BJ (cell line): ENCODE measurements at regions not wholly inside any gene's neighbourhood (a gene's known extent, or its start where the extent isn't known, plus 50 kb on each side); places are given as distances from the start of the nearest gene placed in this dataset.
"Not testable (repeated sequence)": the region's sequence is repeated elsewhere in the genome, so short reads cannot be mapped to it uniquely, and the experiment has no call there.

Source experiments
- CTCF ChIA-PET: fragments of 350-600 bp; formaldehyde crosslinking; extraction: SDS; loops from one replicate; lab custom pipeline; 2021; ENCODE audit warnings: antibody characterized with exemption, inconsistent platforms; lab: Yijun Ruan, JAX
- POLR2A ChIA-PET: fragments of 300-600 bp; sonication (Branson Sonifier 250); formaldehyde crosslinking; extraction: SDS; loops from one replicate; lab custom pipeline; 2021; ENCODE audit warnings: antibody characterized with exemption; lab: Charles Lee
- DNase-seq: peaks from one replicate; pipeline ENCODE4 v3.0.0-alpha.2; 2011; ENCODE audit warnings: low read depth
- H3K27me3 ChIP-seq: 2 replicates; pipeline ENCODE4 v1.6.0; 2011; ENCODE audit warnings: low read length; ENCODE audit not compliant: control insufficient read depth, insufficient read depth
- H3K36me3 ChIP-seq: 2 replicates; pipeline ENCODE4 v1.5.1; 2011; ENCODE audit warnings: low read length; ENCODE audit not compliant: control insufficient read depth, insufficient read depth
- H3K4me3 ChIP-seq: 2 replicates; pipeline ENCODE4 v1.5.1; 2011; ENCODE audit warnings: low read depth, mild to moderate bottlenecking, control low read depth, low read length
- CTCF ChIP-seq: IDR thresholded peaks from 2 replicates; pipeline ENCODE4 v1.5.1; 2011; ENCODE audit warnings: low read depth, mild to moderate bottlenecking, control low read depth, inconsistent platforms, low read length, moderate library complexity; ENCODE audit not compliant: insufficient read depth

GRCh38 chr10:9848278-9848677 is 1169.4 kb upstream of the CELF2 start:
- no peak for DNase-seq
- no peak for TF ChIP-seq CTCF
- CTCF ChIA-PET, result no interaction called here
- H3K36me3 ChIP-seq, result no peaks in the 10 kb centered on the region
- no peaks in the 10 kb centered on the region for H3K27me3 ChIP-seq
- no peak overlapping the region for H3K4me3 ChIP-seq
- POLR2A ChIA-PET, result no interaction called here

DNA sequence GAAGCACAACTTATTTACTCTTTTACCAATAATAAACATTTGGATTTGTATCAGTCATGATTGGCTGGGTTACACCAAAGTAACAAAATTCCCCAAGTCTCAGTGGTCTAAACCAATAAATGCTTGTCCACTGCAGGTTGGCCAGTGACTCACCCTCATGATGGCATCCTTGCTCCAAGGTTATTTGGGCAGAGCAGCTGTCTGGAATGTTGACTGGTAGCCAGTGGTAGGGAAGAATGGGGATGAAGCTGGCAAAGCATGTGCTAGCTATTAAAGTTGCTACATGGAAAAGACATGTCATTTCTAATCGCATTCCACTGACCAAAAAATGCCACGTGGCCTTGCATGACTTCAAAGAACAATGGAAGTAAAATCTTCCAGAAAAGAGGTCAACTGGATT is 1168.7 kb upstream of the CELF2 start:
- DNase-seq, result no peak
- Histone ChIP-seq H3K27me3 (no peaks in the 10 kb centered on the region), H3K36me3 (no peaks in the 10 kb centered on the region), H3K4me3 (no peak overlapping the region)
- CTCF ChIA-PET, result no interaction called here
- POLR2A ChIA-PET, result no interaction called here
- TF ChIP-seq CTCF, result no peak

DNA sequence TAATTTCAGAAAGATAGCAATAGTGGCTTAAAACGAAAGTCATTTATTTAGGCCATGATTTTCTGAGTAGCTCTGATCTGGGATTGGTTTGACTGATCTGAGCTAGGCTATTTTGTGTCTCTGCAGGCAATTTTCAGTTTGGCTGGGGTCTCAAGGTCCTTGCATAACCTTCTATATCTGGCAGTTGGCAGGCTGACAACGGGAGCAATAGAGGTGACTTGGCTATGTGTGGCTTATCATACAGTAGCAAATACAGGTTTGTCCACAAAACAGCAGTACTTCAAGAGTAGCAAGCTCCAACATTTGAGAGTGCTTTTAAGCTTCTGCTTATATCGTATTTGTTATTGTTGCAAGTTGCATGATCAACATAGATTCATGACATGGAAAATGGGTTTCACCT is 1167.3 kb upstream of the CELF2 start:
- CTCF ChIA-PET, result no interaction called here

DNA sequence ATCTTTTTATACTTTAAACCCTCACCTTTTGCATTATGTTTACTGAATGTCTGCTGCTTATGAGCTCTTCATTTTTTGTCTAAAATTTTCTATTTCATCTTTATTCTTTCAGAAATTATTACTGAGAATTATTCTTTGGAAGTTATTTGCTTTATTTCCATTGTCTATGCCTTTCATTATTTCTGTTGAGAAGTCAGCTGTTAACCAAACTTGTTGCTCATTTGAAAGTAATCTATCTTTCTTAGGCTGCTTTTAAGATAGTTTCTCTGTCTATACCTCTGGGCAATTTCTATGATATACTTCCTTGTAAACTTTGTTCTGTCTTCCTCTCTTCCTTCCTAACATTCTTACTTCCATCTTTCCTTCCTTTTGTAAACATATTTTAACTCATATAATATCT is 1165.9 kb upstream of the CELF2 start:
- no peaks in the 10 kb centered on the region for H3K36me3 ChIP-seq
- ChIA-PET CTCF (no interaction called here), POLR2A (no interaction called here)
- DNase-seq, result no peak
- H3K27me3 ChIP-seq, result no peaks in the 10 kb centered on the region
- TF ChIP-seq CTCF, result no peak
- no peak overlapping the region for H3K4me3 ChIP-seq

More for the DNA sequence above, 1167.3 kb upstream of the CELF2 start:
- Histone ChIP-seq H3K4me3 (no peak overlapping the region), H3K27me3 (no peaks in the 10 kb centered on the region), H3K36me3 (no peaks in the 10 kb centered on the region)
- no peak for DNase-seq
- TF ChIP-seq CTCF, result no peak
- POLR2A ChIA-PET, result no interaction called here

DNA sequence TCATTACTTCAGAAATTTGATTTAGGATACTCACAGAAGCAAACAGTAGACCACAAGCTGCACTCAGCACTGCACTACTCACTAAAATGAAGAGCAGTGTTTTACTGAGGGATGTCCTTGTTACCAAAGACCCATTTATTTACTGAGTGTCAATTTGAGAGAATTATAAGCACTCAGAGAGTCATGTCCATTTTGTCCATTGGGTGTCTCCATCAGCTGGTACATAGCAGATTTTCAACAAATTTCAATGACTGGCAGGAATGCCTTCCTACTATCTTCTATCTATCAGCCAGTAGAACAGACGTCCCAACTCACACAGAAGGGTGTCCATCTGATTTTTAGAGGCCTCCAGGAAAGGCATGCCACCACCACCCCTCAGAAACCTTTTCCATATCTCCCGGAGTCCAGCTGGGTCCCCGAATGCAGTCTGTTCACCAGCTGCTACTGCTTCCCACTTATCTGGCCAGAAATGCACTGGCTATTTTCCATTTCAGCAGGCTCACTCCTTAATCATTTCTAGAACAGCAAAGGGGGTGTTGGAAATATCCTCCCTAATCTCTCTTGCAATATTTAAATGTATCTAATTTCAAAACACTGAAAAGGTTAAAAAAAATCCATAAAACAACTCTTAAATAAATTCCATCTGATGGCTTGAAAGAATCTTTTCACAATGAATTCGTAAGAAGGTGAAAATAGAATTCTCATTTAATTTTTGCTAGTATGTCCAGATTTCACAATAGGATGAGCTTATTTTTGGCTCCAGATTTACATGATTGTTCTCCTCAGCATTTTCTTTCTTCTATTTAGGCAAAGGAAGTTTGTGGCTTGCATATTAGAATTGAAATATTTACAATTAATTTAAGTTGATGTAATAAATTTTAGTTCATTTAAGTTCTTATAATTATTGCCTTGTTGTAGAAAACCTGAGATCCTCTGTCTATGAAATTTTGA is 1164.0 kb upstream of the CELF2 start:
- no peak for TF ChIP-seq CTCF
- no peak overlapping the region for H3K4me3 ChIP-seq
- no peak for DNase-seq
- ChIA-PET CTCF (no interaction called here), POLR2A (no interaction called here)
- H3K36me3 ChIP-seq, result no peaks in the 10 kb centered on the region
- H3K27me3 ChIP-seq, result no peaks in the 10 kb centered on the region

- POLR2A ChIA-PET, CTCF ChIA-PET, H3K4me3 ChIP-seq, H3K36me3 ChIP-seq, H3K27me3 ChIP-seq, DNase-seq: not testable (repeated sequence)
These were observed 1162.2 kb upstream of the CELF2 start for GRCh38 chr10:9855451-9855850.
